Spleen (tissue), 11 donors: ENCODE measurements at regions not wholly inside any gene's neighbourhood (a gene's known extent, or its start where the extent isn't known, plus 50 kb on each side); places are given as distances from the start of the nearest gene placed in this dataset.

Experiments
- DNase-seq: peaks from one replicate; pipeline ENCODE4 v3.0.0-alpha.2; 2020
- H3K27ac ChIP-seq, 8 donors: fragments of 200-600 bp; sonication (generic) in 7 of 8; 1 replicate in 4 of 8; 2 replicates in 4 of 8; pipeline versions ENCODE4 v1.5.0 to v1.8.0; 2016 to 2021; ENCODE audit warnings: inconsistent platforms in 4 of 8, mild to moderate bottlenecking in 4 of 8, moderate library complexity in 1 of 8
- H3K27me3 ChIP-seq, 7 donors: fragments of 200-600 bp; sonication (generic) in 6 of 7; replicated peaks in 1 of 7; 1 replicate in 4 of 7; 2 replicates in 3 of 7; pipeline versions ENCODE4 v1.5.0 to v1.8.0; 2016 to 2021; ENCODE audit warnings: inconsistent platforms in 3 of 7, mild to moderate bottlenecking in 1 of 7
- H3K36me3 ChIP-seq, 6 donors: fragments of 200-600 bp; sonication (generic) in 5 of 6; 1 replicate in 4 of 6; 2 replicates in 2 of 6; pipeline versions ENCODE4 v1.5.0 to v1.8.0; 2016 to 2021; ENCODE audit warnings: inconsistent platforms in 2 of 6
- H3K4me1 ChIP-seq, 6 donors: fragments of 200-600 bp; sonication (generic) in 5 of 6; 1 replicate in 3 of 6; 2 replicates in 3 of 6; pipeline versions ENCODE4 v1.5.0 to v1.8.0; 2016 to 2021; ENCODE audit warnings: inconsistent platforms in 3 of 6
- H3K4me3 ChIP-seq, 8 donors: fragments of 200-600 bp; sonication (generic) in 7 of 8; 1 replicate in 4 of 8; 2 replicates in 4 of 8; pipeline versions ENCODE4 v1.5.0 to v1.8.0; 2016 to 2021; ENCODE audit warnings: inconsistent platforms in 4 of 8, mild to moderate bottlenecking in 4 of 8, moderate library complexity in 2 of 8
- H3K9me3 ChIP-seq, 8 donors: fragments of 200-600 bp; sonication (generic) in 7 of 8; 1 replicate in 4 of 8; 2 replicates in 4 of 8; pipeline versions ENCODE4 v1.5.0 to v1.8.0; 2016 to 2021; ENCODE audit warnings: inconsistent platforms in 4 of 8
- POLR2A ChIP-seq, 3 donors: fragments of 450-650 bp; IDR thresholded peaks; one replicate each; pipeline ENCODE4 v1.5.1; 2017; ENCODE audit warnings: antibody characterized with exemption in 3 of 3, mild to moderate bottlenecking in 1 of 3
- POLR2AphosphoS5 ChIP-seq, 3 donors: sonication (generic); formaldehyde crosslinking; IDR thresholded peaks; one replicate each; pipeline ENCODE4 v1.5.1; 2017; ENCODE audit warnings: antibody characterized with exemption in 3 of 3
- WGBS, 5 donors: extraction: QIAGEN DNeasy Blood & Tissue Kit in 3 of 5; methylation state at CpG; one replicate each; pipeline versions ENCODE4 v1.1.5 to v1.1.7; 2013 to 2018; 5-methylcytosine and 5-hydroxymethylcytosine counted together
- intact Hi-C: fragments of 100-400 bp; cut with DNase I; formaldehyde crosslinking; loops from one replicate; pipeline ENCODE4 v1.15.0; 2023; ENCODE audit warnings: low total_unique reads
- TF ChIP-seq, protein P1 (sequence below), 11 experiments: fragments of 200-600 bp in 7 of 11; fragments of 450-650 bp in 4 of 11; sonication (generic) in 4 of 11; IDR thresholded peaks in 8 of 11; conservative IDR thresholded peaks in 3 of 11; 1 replicate in 7 of 11; 2 replicates in 4 of 11; pipeline versions ENCODE4 v1.4.0 to v1.8.0; 2016 to 2021; ENCODE audit warnings: antibody characterized with exemption in 11 of 11, inconsistent platforms in 4 of 11, mild to moderate bottlenecking in 1 of 11
- donor health status: healthy with polysubstance abuse.
- donor health status: DM: no; HTN: no; CAD: no; lungs with moderate emphysema.
- donor health status: DM: no; HTN: no; CAD: no.
- donor health status: Bipolar disorder and iron deficiency.
- donor health status: healthy.
- donor health status: DM: no; HTN: no; CAD: no.
- donor health status: DM: yes; HTN: yes; CAD: no.

DNA sequence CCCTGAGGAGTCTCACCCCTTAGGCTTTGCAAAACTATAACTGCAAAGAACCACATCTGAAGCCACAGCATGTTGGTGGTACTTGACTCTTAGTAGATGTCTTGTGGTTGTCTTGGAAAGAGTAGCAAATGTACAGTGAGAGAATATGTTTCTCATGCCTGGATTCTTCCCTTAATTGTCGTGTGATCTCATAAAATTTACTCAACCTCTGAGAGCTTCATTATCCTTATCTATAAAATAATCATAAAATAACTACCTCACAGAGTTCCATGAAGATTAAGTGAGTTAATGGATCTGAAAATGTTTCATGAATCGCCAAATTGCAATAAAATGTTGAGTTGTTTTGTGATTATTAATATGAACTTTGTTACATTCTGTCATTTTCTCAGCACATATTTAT is 491.5 kb downstream of the METTL15 start:
- intact Hi-C loops, result no loop called here
- WGBS, 5 donors, result 65 to 85% (median 83%) methylated on average over 2 of the region's 2 CpGs
- TF ChIP-seq POLR2A (IDR thresholded peaks at IDR 0.05), result no peak
- TF ChIP-seq, protein P1, sequence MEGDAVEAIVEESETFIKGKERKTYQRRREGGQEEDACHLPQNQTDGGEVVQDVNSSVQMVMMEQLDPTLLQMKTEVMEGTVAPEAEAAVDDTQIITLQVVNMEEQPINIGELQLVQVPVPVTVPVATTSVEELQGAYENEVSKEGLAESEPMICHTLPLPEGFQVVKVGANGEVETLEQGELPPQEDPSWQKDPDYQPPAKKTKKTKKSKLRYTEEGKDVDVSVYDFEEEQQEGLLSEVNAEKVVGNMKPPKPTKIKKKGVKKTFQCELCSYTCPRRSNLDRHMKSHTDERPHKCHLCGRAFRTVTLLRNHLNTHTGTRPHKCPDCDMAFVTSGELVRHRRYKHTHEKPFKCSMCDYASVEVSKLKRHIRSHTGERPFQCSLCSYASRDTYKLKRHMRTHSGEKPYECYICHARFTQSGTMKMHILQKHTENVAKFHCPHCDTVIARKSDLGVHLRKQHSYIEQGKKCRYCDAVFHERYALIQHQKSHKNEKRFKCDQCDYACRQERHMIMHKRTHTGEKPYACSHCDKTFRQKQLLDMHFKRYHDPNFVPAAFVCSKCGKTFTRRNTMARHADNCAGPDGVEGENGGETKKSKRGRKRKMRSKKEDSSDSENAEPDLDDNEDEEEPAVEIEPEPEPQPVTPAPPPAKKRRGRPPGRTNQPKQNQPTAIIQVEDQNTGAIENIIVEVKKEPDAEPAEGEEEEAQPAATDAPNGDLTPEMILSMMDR (IDR thresholded peaks at IDR 0.05 in 8 of 11, conservative IDR thresholded peaks at IDR 0.05 in 3 of 11), result no peak
- Histone ChIP-seq H3K4me3 (no peak overlapping the region), H3K36me3 (no peaks in the 10 kb centered on the region), H3K27me3 (no peaks in the 10 kb centered on the region), H3K27ac (no peak overlapping the region), H3K4me1 (no peaks in the 10 kb centered on the region), H3K9me3 (no peaks in the 10 kb centered on the region)
- no peak for DNase-seq

DNA sequence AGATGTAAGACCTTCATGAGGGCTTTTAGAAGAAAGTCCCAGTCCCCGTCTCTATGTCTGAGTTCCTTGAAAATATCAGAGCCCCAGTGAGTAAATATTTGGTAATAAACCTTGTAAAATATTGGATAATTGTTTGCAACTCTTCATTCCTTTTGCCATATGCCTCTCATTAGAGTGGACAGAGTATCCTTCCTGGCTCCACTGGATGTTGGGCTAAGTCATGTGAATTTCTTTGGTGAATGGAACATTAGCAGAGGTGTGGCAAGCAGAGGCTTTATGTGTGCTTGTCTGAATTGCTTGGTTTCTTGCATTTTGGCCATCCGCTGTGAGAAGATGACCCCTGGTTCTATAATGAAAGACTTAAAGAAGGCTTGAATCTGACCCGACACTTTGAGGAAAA is 490.3 kb downstream of the METTL15 start:
- no peaks in the 10 kb centered on the region for H3K36me3 ChIP-seq
- no peak overlapping the region for H3K4me3 ChIP-seq
- no peak overlapping the region for H3K27ac ChIP-seq
- peaks cover 0 to 5% (median 0%) of the 10 kb centered on the region in 8 donors for H3K9me3 ChIP-seq
- WGBS, 5 donors, result 88 to 96% (median 91%) methylated on average over 3 of the region's 3 CpGs
- intact Hi-C loops, result no loop called here
- TF ChIP-seq, protein P1 (IDR thresholded peaks at IDR 0.05 in 8 of 11, conservative IDR thresholded peaks at IDR 0.05 in 3 of 11), result no peak
- TF ChIP-seq POLR2A (IDR thresholded peaks at IDR 0.05) (no peak), POLR2AphosphoS5 (IDR thresholded peaks at IDR 0.05) (no peak)
- no peak for DNase-seq
- no peaks in the 10 kb centered on the region for H3K4me1 ChIP-seq
- H3K27me3 ChIP-seq, result no peaks in the 10 kb centered on the region

DNA sequence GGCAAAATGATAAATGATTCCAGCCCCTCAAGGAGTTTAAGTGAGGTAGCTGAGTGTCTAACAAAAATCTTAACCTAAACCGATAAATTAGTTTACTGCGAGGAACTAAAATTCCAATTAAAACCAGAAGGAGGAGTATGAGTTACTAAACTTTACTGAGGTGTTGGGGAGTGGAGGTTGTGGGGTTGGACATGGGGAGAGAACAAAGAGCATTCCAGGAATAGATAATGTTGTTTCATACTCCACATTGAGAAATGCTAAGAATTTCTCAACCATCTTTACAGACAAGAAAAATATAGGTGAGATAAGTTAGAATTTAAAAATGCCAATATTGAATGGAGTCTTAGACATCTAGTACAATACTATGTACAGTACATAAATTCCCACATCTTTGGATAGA is 488.6 kb downstream of the METTL15 start:
- intact Hi-C loops, result no loop called here
- TF ChIP-seq, protein P1 (IDR thresholded peaks at IDR 0.05 in 8 of 11, conservative IDR thresholded peaks at IDR 0.05 in 3 of 11), result no peak
- TF ChIP-seq POLR2A (IDR thresholded peaks at IDR 0.05) (no peak), POLR2AphosphoS5 (IDR thresholded peaks at IDR 0.05) (no peak)

DNA sequence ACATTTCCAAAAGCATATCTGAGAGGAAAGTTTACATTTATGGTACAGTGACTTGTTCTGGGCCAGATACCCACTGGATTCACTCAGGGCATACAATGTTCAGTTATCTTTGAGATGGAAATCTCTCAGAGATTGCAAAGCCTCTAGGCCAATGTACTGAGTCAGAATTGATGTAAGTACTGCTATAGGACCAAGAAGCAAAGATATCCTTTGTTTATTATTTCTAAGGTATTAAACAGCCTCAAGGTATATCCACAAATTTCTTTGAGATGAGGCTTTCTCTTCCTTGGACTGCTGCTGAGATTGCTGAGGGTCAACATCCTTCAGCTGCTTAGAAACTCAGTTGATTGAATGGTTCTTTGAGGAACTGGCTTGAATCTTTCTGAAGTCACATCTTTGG is 484.0 kb downstream of the METTL15 start:
- Histone ChIP-seq H3K27me3 (no peaks in the 10 kb centered on the region), H3K27ac (no peak overlapping the region), H3K9me3 (peaks cover 0 to 5% (median 0%) of the 10 kb centered on the region in 8 donors), H3K36me3 (no peaks in the 10 kb centered on the region), H3K4me1 (no peaks in the 10 kb centered on the region), H3K4me3 (no peak overlapping the region)
- intact Hi-C loops, result no loop called here
- no peak for DNase-seq
- TF ChIP-seq POLR2AphosphoS5 (IDR thresholded peaks at IDR 0.05) (no peak), POLR2A (IDR thresholded peaks at IDR 0.05) (no peak)
- TF ChIP-seq, protein P1 (IDR thresholded peaks at IDR 0.05 in 8 of 11, conservative IDR thresholded peaks at IDR 0.05 in 3 of 11), result no peak

More for the DNA sequence above, 488.6 kb downstream of the METTL15 start:
- 92 to 98% (median 96%) methylated on average over 2 of the region's 2 CpGs for WGBS, 5 donors
- Histone ChIP-seq H3K36me3 (no peaks in the 10 kb centered on the region), H3K4me3 (no peak overlapping the region), H3K9me3 (peaks cover 0 to 5% (median 0%) of the 10 kb centered on the region in 8 donors), H3K27ac (no peak overlapping the region), H3K4me1 (no peaks in the 10 kb centered on the region), H3K27me3 (no peaks in the 10 kb centered on the region)
- DNase-seq, result no peak
